NCI-H1092 treated with DMSO at 0.1 percent for 48 hours (cell line): ENCODE measurements at regions not wholly inside any gene's neighbourhood (a gene's known extent, or its start where the extent isn't known, plus 50 kb on each side); places are given as distances from the start of the nearest gene placed in this dataset.

Experiments used
- DNase-seq: peaks from one replicate; lab custom pipeline; 2025; lab: John Stamatoyannopoulos, UW

- DNase-seq = no peak
These were observed 736.0 kb upstream of the LRRC4C start for GRCh38 chr11:42195289-42196013.

DNA sequence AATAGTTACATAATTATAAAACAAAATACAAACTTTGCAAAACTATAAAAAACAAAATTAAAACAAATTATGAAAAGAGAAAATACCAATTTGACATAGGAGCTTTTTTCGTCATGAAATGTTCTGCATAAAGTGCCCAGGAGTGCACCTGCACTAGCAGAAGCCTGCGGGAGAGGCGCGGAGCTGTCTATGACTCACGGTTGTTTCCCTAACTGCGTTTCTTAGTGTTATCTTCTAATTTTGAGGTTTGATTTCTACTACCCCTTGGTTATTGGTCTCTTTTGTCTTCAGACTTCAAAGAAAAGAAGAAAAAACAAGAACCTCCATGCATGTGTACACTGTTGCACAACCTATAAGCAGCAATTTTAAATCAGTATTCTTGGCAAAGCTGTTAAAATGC lies 740.9 kb upstream of the LRRC4C start:
- DNase-seq = no peak

GRCh38 chr11:42201603-42202148 lies 742.2 kb upstream of the LRRC4C start:
- no peak for DNase-seq

GRCh38 chr11:42205518-42205917 lies 746.1 kb upstream of the LRRC4C start:
- no peak for DNase-seq

DNA sequence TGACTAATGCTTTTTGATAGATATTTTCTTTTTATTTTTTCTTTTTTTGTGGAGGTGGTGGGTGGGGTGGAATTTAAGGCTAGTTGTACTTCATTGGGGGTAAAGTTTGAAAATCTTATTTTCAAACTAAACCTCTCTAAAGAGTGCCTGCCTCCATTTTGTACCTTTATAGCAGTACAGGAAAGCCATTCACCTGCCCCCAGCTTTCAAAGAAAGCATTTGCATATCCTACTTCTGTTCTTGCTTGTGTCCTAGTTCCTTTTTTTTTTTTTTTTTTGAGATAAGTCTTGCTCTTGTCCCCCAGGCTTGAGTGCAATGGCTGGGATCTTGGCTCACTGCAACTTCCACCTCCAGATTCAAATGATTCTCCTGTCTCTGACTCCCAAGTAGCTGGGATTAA lies 766.2 kb upstream of the LRRC4C start:
- DNase-seq = no peak

GRCh38 chr11:42232673-42233072 lies 773.2 kb upstream of the LRRC4C start:
- DNase-seq = no peak

DNA sequence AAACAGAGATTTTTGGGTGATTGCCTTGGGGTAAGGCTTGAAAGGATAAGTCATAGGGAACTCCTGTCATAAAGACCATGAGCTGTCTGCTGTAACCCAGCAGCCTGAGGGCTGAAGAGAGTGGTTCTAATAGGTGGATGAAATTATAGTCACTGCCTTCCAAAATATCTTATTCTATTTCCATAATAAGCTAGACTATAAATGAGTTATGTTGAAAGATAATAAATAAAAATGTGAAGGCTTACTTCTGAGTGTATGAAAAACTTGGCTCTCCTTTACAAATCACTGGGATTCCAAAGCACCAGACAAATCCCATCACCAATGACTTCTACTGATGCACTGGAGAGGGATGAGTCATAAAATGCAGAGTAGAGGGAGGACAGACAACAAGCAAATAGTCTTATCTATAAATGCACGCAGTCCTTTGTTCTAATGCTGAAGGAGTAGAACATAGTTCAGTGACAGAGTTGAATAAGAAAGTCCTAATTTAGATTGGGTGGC lies 775.0 kb upstream of the LRRC4C start:
- DNase-seq = no peak

GRCh38 chr11:42237701-42238235 lies 778.3 kb upstream of the LRRC4C start:
- no peak for DNase-seq

- DNase-seq = no peak
These were observed 779.7 kb upstream of the LRRC4C start for GRCh38 chr11:42239188-42239587.

DNA sequence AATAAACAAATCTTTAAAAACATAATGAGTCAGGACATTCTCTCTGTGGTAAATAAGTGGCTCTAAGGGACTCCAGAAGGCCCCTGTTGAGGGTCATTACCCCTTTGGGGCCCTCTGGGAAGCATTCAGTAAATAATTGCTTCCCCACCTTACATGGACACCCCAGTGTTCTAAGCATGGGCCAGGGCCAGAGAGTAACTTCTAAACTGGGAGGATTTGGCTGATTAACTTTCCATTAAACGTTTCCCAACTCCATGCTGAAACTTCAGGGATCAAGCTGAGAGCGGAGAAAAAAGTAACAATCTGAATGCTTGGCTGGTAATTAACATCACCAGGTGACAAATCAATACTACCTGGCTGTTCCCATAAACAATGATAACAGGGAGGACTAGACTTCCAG lies 783.9 kb upstream of the LRRC4C start:
- DNase-seq = no peak

DNA sequence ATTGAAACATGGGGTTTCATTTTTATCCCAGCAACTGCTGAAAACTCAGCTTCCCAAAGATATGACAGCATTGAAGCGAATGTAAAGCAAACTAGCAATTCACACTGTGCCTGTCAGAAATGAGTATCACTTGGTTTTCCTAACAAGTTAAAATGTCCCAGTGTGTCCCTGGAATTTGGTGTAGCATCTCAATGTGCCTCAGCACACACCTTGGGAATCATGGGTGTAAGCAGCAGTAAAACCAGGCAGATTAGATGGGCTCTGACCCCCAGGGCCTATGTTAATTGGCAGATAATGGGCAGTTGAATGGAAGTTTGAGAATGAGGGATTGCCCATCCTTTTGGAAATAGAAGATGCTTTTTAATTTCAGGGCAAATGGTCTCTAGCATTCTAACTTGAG lies 784.9 kb upstream of the LRRC4C start:
- no peak for DNase-seq

DNA sequence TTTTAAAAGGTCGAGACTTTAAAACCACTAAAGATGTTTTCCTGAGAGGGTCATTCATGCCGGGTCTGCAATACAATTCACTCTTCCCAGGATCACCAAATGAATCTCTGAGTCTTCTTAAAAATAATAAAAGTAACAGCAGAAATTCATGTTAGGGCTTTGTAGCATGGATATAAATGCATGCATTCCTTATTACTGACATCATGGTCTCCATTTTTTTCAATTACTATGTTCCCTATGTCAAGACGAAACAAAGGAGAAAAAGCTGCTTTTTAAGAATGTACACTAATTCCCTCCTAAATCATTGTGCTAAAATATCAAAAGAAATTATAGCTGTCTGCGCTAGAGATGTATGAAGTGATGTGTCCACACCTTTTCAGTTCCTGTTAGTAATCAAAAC lies 789.9 kb upstream of the LRRC4C start:
- no peak for DNase-seq

GRCh38 chr11:42249956-42250355 lies 790.5 kb upstream of the LRRC4C start:
- DNase-seq = no peak

DNA sequence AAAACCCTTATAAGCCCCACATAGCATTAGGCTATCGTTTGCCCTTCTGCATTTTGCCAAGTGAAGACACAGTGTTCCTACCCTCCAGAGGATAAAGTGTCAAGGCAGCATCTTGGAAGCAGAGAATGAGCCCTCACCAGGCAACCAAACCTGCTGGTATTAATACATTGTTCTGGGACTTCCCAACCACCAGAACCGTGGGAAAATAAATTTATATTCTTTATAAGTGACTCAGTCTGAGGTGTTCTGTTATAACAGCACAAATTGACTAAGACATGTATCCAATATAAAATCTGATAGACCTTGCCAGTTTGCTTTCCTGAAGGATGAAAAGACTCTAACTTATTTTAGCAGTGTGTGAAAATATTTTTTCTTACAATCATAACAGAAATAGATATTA lies 792.5 kb upstream of the LRRC4C start:
- no peak for DNase-seq

- no peak for DNase-seq
These were observed 793.7 kb upstream of the LRRC4C start for GRCh38 chr11:42253156-42253555.

DNA sequence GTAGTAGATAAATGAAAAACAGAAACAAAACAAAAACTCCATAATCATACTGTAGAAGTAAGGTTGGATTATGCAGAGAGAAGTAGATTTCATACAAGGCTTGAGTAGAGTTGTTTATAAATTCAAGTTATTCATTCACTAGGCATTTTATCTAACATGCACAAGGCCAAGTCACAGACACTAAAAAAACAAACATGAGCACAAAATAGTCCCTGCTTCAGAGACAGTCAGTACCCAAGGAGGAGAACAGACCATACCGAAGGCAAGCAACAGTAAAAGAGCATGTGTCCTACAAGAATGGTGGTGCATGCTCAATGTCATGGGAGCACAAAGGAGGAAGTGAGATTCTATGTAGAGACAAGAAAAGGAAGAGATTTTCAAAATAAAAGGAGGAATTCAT lies 796.5 kb upstream of the LRRC4C start:
- DNase-seq = no peak

GRCh38 chr11:42257534-42257933 lies 798.1 kb upstream of the LRRC4C start:
- DNase-seq = no peak

DNA sequence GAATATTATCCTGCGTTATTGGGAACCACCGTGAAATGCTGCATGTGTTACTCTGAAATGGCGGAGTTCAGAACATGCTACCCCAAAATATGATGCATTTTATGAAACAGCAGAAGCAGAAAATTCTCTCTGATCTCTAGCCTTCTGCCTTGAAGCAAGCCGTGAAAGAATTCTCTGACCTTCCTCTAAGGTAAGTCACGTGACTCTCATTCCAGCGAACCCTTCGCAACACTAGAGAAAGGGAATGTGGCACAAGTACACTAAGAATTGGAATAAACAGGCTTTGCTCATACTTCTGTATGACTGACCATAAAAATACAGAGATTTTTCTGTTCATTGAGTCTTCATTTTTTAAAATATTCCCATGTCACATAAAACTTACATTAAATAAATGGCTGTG lies 805.6 kb upstream of the LRRC4C start:
- no peak for DNase-seq

GRCh38 chr11:42271306-42271705 lies 811.9 kb upstream of the LRRC4C start:
- DNase-seq = no peak

DNA sequence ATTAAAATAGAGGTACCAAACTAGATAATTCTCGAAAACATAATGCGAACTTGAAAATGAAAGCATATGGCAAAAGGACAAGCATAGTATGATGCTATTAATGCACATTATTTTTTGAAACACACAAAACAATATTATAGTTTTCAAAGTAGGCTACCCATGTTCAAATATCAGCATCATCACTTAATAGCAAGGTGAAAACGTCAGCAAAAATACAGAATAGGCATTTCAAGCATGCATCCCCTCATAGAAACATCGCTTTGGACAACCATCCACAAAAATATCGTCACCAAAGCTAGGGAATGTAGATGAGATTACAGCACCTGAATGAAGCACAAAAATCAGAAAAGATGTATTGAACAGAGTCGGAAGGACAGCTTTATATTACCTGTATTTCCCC lies 814.5 kb upstream of the LRRC4C start:
- no peak for DNase-seq

- no peak for DNase-seq
These were observed 837.5 kb upstream of the LRRC4C start for GRCh38 chr11:42296910-42297309.

GRCh38 chr11:42299780-42300179 lies 840.3 kb upstream of the LRRC4C start:
- no peak for DNase-seq

DNA sequence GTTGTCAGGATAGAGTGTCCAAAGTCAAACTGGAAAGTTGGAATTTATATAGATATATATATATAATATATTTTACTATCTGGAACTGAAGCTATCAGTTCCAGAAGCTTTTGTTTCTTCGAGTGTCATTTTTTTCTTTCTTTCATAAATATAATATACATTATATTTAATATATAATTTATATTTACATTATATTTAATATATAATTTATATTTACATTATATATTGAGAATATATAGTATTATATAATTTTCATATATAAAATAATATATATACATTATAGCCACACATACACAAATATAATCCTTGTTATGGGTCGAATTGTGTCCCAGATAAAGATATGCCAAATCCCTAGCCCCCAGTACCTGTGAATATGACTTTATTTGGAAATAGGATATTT lies 842.3 kb upstream of the LRRC4C start:
- no peak for DNase-seq

DNA sequence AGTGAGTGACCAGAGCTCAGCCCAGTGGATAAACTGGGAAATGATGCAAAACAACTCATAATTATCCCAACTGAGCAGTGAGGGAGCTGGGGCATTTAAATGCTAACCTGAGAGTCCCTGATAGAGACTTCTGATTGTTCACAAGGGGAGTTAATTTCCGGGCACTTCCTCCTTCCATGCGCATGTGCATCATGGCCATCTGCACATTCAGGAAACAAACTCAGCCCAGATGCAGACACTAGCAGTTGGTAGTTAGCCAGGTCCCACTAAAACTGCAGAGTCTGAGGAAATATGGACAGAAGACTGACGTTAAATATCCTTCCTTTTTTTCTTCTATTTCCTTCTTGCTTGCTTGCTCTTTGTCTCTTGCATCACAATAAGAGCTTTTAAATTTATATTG lies 852.1 kb upstream of the LRRC4C start:
- no peak for DNase-seq
